GM06990 (cell line): ENCODE measurements at regions not wholly inside any gene's neighbourhood (a gene's known extent, or its start where the extent isn't known, plus 50 kb on each side); places are given as distances from the start of the nearest gene placed in this dataset.
A peak's percentile ranks its signal among the peaks of the same experiment; 100 is the strongest.
"Not testable (repeated sequence)": the region's sequence is repeated elsewhere in the genome, so short reads cannot be mapped to it uniquely, and the experiment has no call there.

Experiments used
- DNase-seq: peaks from one replicate; pipeline ENCODE4 v3.0.0-alpha.2; 2011; ENCODE audit not compliant: insufficient read length; ENCODE audit errors: extremely low read depth
- H3K27me3 ChIP-seq: replicated peaks from 2 replicates; pipeline ENCODE4 v1.6.0; 2011; ENCODE audit warnings: low read length; ENCODE audit not compliant: control insufficient read depth, insufficient read depth
- H3K36me3 ChIP-seq: 2 replicates; pipeline ENCODE4 v1.5.1; 2011; ENCODE audit warnings: low read length; ENCODE audit not compliant: control insufficient read depth, insufficient read depth
- H3K4me3 ChIP-seq: replicated peaks from 2 replicates; pipeline ENCODE4 v1.5.1; 2011; ENCODE audit warnings: low read depth, mild to moderate bottlenecking, control low read depth, low read length
- TF ChIP-seq, protein P1 (sequence below): IDR thresholded peaks from 2 replicates; pipeline ENCODE4 v1.5.1; 2011; ENCODE audit warnings: low read length, control low read depth, mild to moderate bottlenecking, inconsistent platforms; ENCODE audit not compliant: insufficient read depth, poor library complexity, severe bottlenecking

- H3K36me3 ChIP-seq: peaks cover 17% of the 10 kb centered on the region
- TF ChIP-seq, protein P1, sequence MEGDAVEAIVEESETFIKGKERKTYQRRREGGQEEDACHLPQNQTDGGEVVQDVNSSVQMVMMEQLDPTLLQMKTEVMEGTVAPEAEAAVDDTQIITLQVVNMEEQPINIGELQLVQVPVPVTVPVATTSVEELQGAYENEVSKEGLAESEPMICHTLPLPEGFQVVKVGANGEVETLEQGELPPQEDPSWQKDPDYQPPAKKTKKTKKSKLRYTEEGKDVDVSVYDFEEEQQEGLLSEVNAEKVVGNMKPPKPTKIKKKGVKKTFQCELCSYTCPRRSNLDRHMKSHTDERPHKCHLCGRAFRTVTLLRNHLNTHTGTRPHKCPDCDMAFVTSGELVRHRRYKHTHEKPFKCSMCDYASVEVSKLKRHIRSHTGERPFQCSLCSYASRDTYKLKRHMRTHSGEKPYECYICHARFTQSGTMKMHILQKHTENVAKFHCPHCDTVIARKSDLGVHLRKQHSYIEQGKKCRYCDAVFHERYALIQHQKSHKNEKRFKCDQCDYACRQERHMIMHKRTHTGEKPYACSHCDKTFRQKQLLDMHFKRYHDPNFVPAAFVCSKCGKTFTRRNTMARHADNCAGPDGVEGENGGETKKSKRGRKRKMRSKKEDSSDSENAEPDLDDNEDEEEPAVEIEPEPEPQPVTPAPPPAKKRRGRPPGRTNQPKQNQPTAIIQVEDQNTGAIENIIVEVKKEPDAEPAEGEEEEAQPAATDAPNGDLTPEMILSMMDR: peak; percentile 92
- peak; percentile 42 for DNase-seq
- H3K27me3 ChIP-seq, H3K4me3 ChIP-seq: not testable (repeated sequence)
Measured at GRCh38 chr22:22321743-22322611, 77.4 kb downstream of the VPREB1 start.

DNA sequence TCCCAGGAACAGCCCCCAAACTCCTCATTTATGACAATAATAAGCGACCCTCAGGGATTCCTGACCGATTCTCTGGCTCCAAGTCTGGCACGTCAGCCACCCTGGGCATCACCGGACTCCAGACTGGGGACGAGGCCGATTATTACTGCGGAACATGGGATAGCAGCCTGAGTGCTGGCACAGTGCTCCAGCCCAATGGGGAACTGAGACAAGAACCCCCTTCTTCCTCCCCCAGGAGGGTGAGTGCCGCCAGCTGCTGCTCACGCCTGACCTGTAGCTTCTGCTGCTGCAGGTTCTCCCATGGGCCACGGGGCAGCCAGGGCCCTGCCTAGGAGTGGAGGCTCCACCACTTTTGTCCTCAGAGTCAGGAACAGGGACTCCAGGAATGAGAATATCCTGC, 78.2 kb downstream of the VPREB1 start:
- no peaks in the 10 kb centered on the region for H3K27me3 ChIP-seq
- TF ChIP-seq, protein P1: no peak
- no peak overlapping the region for H3K4me3 ChIP-seq
- DNase-seq: no peak
- peaks cover 14% of the 10 kb centered on the region for H3K36me3 ChIP-seq

DNA sequence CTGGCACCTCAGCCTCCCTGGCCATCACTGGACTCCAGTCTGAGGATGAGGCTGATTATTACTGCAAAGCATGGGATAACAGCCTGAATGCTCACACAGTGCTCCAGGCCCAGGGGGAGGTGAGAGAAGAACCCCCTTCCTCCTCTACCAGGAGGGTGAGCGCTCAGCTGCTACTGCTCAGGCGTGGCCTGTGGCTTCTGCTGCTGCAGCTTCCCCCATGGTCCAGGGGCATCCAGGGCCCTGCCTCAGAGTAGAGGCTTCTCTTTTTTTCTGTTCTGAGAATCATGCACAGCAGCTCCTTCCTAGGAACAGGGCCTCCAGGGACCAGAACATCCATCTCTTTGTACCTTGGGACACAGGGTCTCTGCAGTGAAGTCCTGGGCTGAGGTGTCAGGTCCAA, 83.1 kb downstream of the VPREB1 start:
- no peak for DNase-seq
- Histone ChIP-seq H3K4me3 (no peak overlapping the region), H3K36me3 (peaks cover 1% of the 10 kb centered on the region), H3K27me3 (no peaks in the 10 kb centered on the region; the same call in 1 of the 2 replicates)
- TF ChIP-seq, protein P1: no peak

DNA sequence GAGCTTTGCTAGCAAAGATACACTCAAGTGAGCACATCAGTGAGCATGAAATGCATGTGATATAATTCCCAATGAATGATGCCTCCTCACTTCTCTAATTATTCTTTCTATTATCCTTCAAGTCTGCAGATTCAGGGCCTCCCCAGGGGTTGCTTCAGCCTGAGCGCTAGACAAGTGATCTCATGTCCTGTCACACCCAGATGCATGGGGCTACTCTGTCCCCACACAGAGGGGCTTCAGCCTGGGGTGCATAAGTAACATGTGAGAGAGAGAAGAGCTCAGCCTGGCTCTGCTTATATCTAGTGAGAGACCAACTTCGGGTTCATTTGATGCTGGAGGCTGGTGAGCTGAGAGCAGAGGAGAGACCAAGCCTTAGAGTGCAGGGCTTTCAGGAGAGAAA, 85.2 kb downstream of the VPREB1 start:
- H3K27me3 ChIP-seq: no peaks in the 10 kb centered on the region; the same call in 1 of the 2 replicates

DNA sequence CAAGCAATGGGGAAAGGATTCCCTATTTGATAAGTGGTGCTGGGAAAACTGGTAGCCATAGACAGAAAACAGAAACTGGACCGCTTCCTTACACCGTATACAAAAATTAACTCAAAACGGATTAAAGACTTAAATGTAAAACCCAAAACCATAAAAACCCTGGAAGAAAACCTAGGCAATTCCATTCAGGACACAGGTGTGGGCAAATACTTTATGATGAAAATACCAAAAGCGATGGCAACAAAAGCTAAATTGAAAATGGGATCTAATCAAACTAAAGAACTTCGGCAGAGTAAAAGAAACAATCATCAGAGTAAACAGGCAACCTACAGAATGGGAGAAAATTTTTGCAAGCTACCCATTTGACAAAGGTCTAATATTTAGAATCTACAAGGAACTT, 91.1 kb downstream of the VPREB1 start:
- not testable (repeated sequence) for H3K4me3 ChIP-seq, H3K27me3 ChIP-seq, H3K36me3 ChIP-seq, DNase-seq

More for the DNA sequence above, 85.2 kb downstream of the VPREB1 start:
- Histone ChIP-seq H3K4me3 (no peak overlapping the region), H3K36me3 (no peaks in the 10 kb centered on the region)
- DNase-seq: no peak
- TF ChIP-seq, protein P1: no peak

DNA sequence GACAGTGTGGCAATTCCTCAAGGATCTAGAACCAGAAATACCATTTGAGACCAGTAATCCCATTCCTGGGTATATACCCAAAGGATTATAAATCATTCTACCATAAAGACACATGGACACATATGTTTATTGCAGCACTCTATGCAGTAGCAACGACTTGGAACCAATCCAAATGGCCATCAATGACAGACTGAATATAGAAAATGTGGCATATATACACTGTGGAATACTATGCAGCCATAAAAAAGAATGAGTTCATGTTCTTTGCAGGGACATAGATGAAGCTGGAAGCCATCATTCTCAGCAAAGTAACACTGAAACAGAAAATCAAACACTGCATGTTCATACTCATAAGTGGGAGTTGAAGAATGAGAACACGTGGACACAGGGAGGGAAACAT, 91.7 kb downstream of the VPREB1 start:
- H3K36me3 ChIP-seq, DNase-seq, H3K27me3 ChIP-seq, H3K4me3 ChIP-seq: not testable (repeated sequence)

GRCh38 chr22:22338778-22339177, 94.2 kb downstream of the VPREB1 start:
- not testable (repeated sequence) for H3K4me3 ChIP-seq, H3K36me3 ChIP-seq, H3K27me3 ChIP-seq, DNase-seq
